HG02981 (cell line): ENCODE measurements at regions not wholly inside any gene's neighbourhood (a gene's known extent, or its start where the extent isn't known, plus 50 kb on each side); places are given as distances from the start of the nearest gene placed in this dataset.

ENCODE experiments used
- ATAC-seq: cut with Tn5 transposase; IDR thresholded peaks from one replicate; pipeline ENCODE4 v1.9.1; 2021; ENCODE audit warnings: mild to moderate bottlenecking, moderate library complexity; ENCODE audit not compliant: unreplicated experiment

GRCh38 chr20:24718277-24718676 is 230.8 kb upstream of the CST7 start:
- ATAC-seq: no peak

DNA sequence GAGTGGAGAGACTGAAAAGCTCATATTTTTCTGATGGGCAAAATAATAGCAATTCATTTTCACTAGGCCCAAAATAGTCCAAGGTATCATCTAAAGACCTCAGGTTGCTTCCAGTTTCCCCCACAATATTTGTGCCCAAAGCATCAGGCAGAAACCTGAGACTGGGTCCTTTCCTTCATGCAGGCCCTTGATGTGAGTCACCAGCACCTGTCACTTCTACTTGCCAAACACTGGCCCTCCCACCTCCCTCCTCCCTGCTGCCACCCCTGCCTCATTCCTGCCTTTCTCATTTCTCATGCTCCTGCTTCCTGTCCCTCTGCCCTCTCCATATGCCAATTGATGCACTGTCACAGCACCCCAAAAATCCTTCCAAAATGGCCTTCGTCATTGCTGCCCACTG is 230.4 kb upstream of the CST7 start:
- no peak for ATAC-seq

GRCh38 chr20:24720957-24721356 is 228.1 kb upstream of the CST7 start:
- no peak for ATAC-seq

DNA sequence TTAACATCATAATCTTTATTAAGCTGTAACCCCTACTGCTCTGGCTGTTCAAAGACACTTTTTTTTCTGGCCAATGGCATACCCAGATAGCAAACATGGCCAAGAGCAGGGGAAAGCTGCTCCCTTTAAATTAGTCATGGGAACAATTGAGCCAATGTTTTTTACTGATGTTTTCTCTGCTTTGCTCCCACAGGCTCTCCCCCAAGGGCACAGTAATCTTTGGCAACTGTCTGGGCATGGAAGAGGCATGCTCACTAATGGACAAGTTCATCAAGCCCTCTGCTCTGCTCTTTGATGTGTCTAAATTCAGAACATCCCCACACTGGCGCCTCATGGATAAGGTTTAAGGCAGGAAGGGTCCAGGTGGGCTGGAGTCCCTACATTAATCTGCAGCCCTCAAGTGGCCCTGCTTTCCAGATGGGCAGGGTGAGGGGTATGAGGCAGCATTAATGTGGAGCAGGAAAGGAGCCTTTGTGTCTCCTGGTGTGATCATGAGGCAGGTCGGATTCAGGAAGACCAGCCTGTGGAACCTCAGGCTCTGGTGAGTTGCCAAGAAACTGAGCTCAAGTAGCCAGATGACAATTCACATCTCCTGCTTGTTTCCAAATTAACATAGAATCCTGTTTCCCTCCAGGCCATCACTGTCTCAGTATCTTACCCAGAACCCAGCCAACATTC is 227.0 kb upstream of the CST7 start:
- no peak for ATAC-seq

DNA sequence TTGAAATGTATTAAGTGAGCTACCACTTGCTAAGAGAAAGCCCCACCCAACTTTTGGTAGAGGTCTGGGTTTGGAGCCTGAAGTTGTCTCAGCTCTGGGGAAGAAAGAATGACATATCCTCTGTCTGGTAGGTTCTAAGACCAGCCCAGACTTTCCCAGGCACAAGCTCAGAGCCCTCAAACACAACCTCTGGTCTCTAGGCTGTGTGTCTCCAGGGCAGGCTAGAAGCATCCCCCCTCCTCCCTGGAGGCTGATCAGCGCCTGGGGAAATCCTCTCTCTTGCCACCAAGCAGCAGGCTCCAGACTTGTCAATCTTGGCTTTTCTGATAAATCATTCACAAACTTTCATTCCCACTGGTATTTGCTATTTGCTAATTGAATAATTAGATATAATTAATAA is 226.5 kb upstream of the CST7 start:
- ATAC-seq: no peak

- ATAC-seq: no peak
Measured at GRCh38 chr20:24723186-24723585, 225.9 kb upstream of the CST7 start.

GRCh38 chr20:24723647-24724352 is 225.3 kb upstream of the CST7 start:
- ATAC-seq: no peak

GRCh38 chr20:24724982-24725533 is 224.0 kb upstream of the CST7 start:
- ATAC-seq: no peak

DNA sequence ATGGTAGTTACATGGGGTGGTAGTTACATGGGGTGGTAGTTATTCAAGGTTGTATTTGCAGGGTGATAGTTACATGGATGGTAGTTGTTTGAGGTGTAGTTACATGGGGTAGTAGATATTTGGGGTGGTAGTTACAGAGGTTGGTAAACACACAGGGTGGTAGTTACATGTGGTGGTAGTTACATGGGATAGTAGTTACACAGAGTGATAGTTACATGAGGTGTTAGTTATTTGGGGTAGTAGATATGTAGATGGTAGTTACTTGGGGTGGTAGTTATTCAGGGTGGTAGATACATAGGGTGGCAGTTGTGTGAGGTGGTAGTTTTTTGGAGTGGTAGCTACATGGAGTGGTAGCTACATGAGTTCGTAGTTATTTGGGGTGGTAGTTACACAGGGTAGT is 221.3 kb upstream of the CST7 start:
- no peak for ATAC-seq

DNA sequence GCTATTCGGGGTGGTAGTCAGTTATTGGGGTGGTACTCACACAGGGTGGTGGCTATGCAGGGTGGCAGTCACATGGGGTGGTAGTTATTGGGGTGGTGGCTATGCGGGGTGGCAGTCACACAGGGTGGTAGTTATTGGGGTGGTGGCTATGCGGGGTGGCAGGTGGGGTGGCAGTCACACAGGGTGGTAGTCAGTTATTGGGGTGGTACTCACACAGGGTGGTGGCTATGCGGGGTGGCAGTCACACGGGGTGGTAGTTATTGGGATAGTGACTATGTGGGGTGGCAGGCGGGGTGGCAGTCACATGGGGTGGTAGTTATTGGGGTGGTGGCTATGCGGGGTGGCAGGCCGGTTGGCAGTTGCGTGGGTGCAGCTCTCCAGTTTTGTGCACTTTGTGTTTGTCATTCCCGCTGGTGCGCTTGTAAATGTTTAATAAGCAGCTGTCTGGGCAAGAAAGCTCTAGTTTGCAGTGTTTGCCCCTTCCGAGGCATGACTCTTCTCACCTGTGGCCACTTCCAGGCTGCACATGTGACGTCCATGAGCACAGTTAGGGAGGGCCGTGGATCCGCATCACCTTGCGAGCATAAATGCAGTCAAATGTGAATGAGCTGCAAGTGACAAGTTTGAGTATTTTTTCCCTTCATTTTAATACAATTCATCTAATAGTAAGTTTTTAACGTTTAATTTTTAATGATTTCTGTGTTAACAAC is 219.0 kb upstream of the CST7 start:
- no peak for ATAC-seq

GRCh38 chr20:24730750-24731149 is 218.3 kb upstream of the CST7 start:
- no peak for ATAC-seq

DNA sequence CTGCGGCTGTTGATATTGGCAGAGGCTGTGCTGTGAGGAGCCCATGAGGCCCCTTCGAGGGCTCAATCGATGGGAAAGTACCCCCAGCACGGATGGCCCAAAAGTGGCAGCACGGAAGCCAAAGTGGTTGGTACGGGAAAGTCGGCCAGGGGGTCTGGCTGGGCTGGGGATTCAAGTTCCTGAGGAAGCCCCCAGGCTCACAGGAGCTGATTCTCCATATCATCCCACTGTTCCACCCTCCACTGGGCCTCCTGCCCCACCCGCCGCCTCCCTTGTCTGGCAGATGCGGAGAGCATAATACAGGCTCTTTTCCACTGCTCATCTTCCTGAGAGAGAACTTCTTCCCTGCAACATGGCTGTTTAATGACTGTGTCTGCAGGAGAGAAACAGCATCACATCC is 217.8 kb upstream of the CST7 start:
- ATAC-seq: no peak

DNA sequence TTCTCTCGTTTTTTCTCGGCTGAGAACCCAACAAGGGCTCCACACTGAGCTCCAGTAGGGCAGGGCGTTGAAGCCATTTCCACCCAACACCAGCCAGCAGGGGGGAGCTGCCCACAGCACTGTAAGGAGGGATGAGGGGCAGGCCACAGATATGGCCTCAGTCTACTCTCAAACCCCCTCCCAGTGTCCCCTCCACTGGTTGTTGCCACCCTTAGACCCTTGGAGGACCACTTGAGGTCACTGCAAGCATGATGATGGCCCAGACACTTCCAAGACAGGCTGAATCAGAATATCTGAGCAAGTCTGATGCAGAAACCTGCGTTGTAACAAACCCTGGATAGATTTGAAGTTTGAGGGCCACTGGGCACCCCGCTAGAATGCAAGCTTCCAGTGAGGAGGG is 217.0 kb upstream of the CST7 start:
- no peak for ATAC-seq

- no peak for ATAC-seq
Measured at GRCh38 chr20:24732599-24732998, 216.5 kb upstream of the CST7 start.

DNA sequence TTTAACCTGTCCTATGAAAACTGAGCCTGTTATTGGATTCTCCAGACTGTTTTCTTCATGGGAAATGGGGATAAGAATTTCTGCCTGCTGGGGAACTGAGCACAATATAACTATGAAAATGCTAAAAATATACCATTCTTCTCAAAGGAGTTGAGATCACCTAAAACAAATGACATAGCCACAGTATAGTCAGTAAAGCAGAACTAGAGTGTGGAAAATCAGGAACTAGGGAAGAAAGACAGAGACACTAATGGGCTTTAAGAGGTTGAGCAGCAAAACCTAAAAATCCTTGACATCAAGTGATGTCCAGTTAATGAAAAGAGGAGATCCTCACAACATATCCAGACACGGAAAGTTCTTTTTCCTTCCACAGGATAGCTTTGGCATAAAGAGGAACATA is 215.7 kb upstream of the CST7 start:
- ATAC-seq: no peak

- no peak for ATAC-seq
Measured at GRCh38 chr20:24734139-24734538, 214.9 kb upstream of the CST7 start.

- no peak for ATAC-seq
Measured at GRCh38 chr20:24735263-24735662, 213.8 kb upstream of the CST7 start.

DNA sequence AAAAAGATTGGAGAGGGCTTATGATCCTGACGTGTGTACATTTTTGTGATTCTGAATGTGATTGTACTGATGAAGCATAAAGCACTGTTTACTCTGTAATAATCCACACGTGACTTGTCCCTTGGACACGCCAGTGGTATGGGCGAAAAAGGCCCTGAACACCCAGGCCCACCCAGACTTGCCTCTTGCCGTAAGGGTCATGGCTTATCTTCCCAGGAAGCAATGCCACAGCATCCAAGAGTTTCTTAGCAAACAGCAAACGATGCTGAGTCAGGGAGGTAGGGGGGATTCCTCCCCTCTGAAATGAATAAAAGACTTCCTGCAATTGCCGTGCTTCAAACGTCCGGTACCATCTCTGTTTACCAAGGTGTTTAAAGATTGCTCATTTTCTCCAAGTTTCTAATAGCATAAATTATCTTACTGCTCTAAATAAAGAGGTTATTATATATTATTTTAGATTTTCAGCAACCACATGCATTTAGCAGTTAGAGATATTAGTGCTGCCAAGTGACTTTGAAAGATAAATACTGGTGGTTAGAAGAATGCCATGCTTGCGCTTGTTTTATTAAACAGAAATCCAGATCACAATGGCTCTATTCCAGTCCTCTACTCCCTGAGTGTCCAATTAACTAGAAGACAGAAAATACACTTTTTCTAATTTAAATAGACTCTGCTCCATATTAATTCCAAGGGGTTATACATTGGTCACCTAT is 212.8 kb upstream of the CST7 start:
- no peak for ATAC-seq

DNA sequence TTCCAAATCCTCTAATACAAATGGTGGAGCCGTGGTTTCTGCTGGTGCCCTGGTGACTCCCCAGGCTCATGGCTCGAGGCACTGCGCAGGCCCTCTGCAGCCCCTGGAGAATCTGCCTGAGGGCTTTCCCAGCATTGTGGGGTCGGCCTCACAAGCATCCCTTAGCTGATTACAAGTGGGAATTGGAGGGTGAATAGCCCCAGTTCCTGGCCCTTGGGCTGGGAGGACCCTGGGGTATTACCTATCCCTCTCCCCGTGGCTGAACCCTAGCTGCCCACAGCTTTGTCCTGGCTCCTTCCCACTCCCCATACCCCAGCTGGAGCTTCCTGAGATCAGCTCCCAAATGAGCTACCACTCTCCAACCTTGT is 212.2 kb upstream of the CST7 start:
- ATAC-seq: no peak

DNA sequence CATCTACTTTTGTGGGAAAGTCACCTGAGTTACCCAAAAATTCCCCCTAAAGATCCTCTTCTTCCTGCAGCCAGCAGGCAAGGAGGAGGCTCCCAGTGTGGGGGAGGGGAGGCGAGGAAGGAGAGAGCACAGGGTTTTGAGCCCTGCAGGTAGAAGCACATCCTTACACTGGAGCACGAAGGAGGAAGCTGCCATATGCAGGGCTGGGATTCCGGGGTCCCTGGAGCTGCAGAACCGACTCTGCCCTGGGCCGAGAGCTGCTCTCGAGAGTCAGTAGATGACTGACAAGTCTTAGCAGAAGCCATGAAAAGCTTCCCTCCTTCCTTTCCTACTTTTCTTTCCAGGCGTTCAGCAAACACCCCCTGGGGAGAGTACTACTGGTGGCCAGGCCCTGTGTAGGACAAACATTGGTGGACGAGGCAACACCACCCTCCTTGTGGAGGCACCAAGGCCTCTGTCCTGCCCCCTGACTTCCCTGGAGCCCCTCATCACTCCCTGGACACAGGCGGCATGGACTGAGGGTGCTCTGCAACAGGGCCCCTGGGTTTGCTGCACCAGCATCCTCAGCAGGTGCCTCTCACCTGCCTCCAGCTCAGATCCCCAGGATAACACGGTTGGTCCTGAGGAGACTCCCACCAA is 211.7 kb upstream of the CST7 start:
- no peak for ATAC-seq
